ENCODE measurements at regions not wholly inside any gene's neighbourhood (a gene's known extent, or its start where the extent isn't known, plus 50 kb on each side); places are given as distances from the start of the nearest gene placed in this dataset.
A peak's percentile ranks its signal among the peaks of the same experiment; 100 is the strongest.

DNA sequence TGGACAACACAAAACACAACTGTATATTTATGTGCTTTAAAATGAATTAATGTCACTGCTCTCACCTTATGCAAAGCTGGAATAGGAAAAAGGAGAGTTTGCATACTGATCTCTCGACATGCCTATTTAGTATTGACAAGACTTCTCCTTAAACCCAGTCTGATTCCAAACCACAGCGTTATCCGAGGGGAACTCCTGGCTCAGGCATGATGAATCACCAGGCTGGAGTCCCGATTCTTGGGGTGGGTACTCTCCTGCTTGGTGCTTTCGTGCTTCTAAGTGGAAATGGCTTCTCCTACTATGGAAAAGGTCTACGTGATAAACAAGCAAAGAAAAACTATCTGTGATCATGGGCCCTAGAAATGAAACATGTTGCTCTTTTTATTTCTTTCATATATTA is 88.9 kb upstream of the SLC35G4 start:
- Histone ChIP-seq H3K36me3 (ENCODE audit: control insufficient read depth in 4 of 4, insufficient read depth in 4 of 4, low read length in 3 of 4) (no peaks in the 10 kb centered on the region), H3K27me3 (replicated peaks in 2 of 5; ENCODE audit: control insufficient read depth in 4 of 5, insufficient read depth in 5 of 5, low read length in 4 of 5) (peaks cover 0 to 4% (median 0%) of the 10 kb centered on the region in 5 experiments), H3K27ac (ENCODE audit: insufficient read depth in 1 of 2, low read depth in 1 of 2, low read length in 2 of 2, poor library complexity in 1 of 2, severe bottlenecking in 2 of 2) (no peak overlapping the region), H3K4me1 (ENCODE audit: control extremely low read depth in 1 of 4, control insufficient read depth in 4 of 4, insufficient read depth in 4 of 4, low read length in 3 of 4) (no peaks in the 10 kb centered on the region), H3K4me3 (ENCODE audit: control insufficient read depth in 1 of 7, extremely low read depth in 1 of 7, insufficient read depth in 4 of 7, low read depth in 2 of 7, low read length in 6 of 7) (no peak overlapping the region), H3K9me3 (ENCODE audit: control extremely low read depth in 1 of 5, control insufficient read depth in 4 of 5, insufficient read depth in 2 of 5, low read depth in 1 of 5, low read length in 4 of 5) (no peaks in the 10 kb centered on the region)
- no peak for DNase-seq
- WGBS (ENCODE audit: insufficient coverage), result 91% methylated on average over 6 of the region's 6 CpGs
- ChIA-PET CTCF (interaction anchor here (1.0 kb wide), 1 partner anchor 9 kb away, joined by 3 read pairs; no protein-coding TSS in a partner anchor), POLR2A (no interaction called here)

DNA sequence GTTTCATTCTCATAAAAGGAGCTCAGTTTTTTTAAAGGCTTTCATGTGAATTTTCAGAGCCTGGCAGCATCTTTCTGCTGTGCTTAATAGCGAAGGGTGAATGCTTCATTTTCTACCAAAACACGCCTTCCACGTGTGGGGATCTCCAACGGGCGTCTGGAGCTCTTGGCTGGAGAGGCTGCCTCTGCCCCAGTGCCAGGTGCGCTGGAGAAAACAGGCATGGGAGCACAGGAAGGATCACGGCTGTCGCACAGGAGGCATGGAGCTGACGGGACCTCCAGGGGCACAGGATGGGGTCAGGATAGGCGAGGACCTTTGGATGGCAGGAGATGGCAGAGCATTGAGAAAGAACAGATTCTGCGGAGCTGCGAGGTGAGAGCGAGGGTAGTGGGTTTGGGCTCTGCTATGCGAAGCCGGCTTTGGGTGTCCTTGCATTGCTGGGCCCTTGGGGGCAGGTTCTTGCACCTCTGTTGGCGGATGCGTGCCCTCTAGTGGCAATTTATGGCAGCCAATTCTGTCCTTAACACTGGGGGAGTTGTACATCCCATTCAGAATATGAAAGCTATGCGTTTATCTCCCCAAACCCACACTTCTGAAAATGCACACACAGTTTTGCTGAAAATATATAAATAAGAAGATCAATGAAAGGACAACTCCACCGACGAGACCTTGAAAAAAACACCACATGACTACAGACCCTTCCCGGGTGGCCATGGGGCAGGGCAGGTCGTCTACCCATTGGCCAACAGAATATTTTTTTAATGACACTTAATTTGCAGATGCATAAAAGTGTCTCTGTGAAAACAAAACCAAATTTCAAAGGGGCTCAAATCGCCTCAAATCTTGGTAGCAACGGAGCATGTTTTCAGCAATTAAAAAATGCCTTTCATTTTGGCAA is 90.4 kb upstream of the SLC35G4 start:
- Histone ChIP-seq H3K9me3 (ENCODE audit: control extremely low read depth in 1 of 5, control insufficient read depth in 4 of 5, insufficient read depth in 2 of 5, low read depth in 1 of 5, low read length in 4 of 5) (no peaks in the 10 kb centered on the region), H3K4me1 (ENCODE audit: control extremely low read depth in 1 of 4, control insufficient read depth in 4 of 4, insufficient read depth in 4 of 4, low read length in 3 of 4) (no peaks in the 10 kb centered on the region), H3K27me3 (replicated peaks in 2 of 5; ENCODE audit: control insufficient read depth in 4 of 5, insufficient read depth in 5 of 5, low read length in 4 of 5) (peaks cover 0 to 5% (median 0%) of the 10 kb centered on the region in 5 experiments), H3K36me3 (ENCODE audit: control insufficient read depth in 4 of 4, insufficient read depth in 4 of 4, low read length in 3 of 4) (no peaks in the 10 kb centered on the region), H3K4me3 (ENCODE audit: control insufficient read depth in 1 of 7, extremely low read depth in 1 of 7, insufficient read depth in 4 of 7, low read depth in 2 of 7, low read length in 6 of 7) (no peak overlapping the region), H3K27ac (ENCODE audit: insufficient read depth in 1 of 2, low read depth in 1 of 2, low read length in 2 of 2, poor library complexity in 1 of 2, severe bottlenecking in 2 of 2) (no peak overlapping the region)
- 65% methylated on average over 15 of the region's 24 CpGs for WGBS (ENCODE audit: insufficient coverage)
- DNase-seq, result peak; percentile 61 to 80 (median 79)
- ChIA-PET CTCF (interaction anchor here (1.0 to 3.0 kb wide), 12 partner anchors 8 to 958 kb away, joined by 3 to 17 read pairs (median 4); no protein-coding TSS in a partner anchor), POLR2A (no interaction called here)

DNA sequence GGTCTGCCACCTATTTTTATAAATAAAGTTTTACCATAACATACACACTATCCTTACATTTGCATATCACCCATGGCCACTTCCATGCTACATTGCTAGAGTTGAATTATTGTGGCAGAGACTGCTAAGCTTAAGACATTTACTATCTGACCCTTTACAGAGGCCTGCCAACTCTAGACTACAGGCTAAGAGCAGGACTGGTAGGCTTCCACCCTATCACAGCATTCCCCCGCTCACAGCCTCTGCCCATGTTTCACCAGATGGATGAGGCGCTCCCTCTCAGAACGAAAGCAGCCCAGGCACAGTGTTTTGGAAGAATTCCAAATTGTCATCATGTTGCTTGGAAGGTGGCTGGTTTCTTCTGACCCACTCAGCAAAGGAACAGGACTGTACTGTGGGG is 91.7 kb upstream of the SLC35G4 start:
- Histone ChIP-seq H3K36me3 (ENCODE audit: control insufficient read depth in 4 of 4, insufficient read depth in 4 of 4, low read length in 3 of 4) (no peaks in the 10 kb centered on the region), H3K4me1 (ENCODE audit: control extremely low read depth in 1 of 4, control insufficient read depth in 4 of 4, insufficient read depth in 4 of 4, low read length in 3 of 4) (no peaks in the 10 kb centered on the region), H3K27me3 (replicated peaks in 2 of 5; ENCODE audit: control insufficient read depth in 4 of 5, insufficient read depth in 5 of 5, low read length in 4 of 5) (peaks cover 0 to 3% (median 0%) of the 10 kb centered on the region in 5 experiments), H3K27ac (ENCODE audit: insufficient read depth in 1 of 2, low read depth in 1 of 2, low read length in 2 of 2, poor library complexity in 1 of 2, severe bottlenecking in 2 of 2) (no peak overlapping the region), H3K4me3 (ENCODE audit: control insufficient read depth in 1 of 7, extremely low read depth in 1 of 7, insufficient read depth in 4 of 7, low read depth in 2 of 7, low read length in 6 of 7) (no peak overlapping the region), H3K9me3 (ENCODE audit: control extremely low read depth in 1 of 5, control insufficient read depth in 4 of 5, insufficient read depth in 2 of 5, low read depth in 1 of 5, low read length in 4 of 5) (no peaks in the 10 kb centered on the region)
- DNase-seq, result no peak
- 75% methylated on average over 2 of the region's 3 CpGs for WGBS (ENCODE audit: insufficient coverage)
- ChIA-PET POLR2A (no interaction called here), CTCF (interaction anchor here (1.3 to 3.0 kb wide), 3 partner anchors 8 to 207 kb away, joined by 4 to 17 read pairs (median 4); no protein-coding TSS in a partner anchor)

DNA sequence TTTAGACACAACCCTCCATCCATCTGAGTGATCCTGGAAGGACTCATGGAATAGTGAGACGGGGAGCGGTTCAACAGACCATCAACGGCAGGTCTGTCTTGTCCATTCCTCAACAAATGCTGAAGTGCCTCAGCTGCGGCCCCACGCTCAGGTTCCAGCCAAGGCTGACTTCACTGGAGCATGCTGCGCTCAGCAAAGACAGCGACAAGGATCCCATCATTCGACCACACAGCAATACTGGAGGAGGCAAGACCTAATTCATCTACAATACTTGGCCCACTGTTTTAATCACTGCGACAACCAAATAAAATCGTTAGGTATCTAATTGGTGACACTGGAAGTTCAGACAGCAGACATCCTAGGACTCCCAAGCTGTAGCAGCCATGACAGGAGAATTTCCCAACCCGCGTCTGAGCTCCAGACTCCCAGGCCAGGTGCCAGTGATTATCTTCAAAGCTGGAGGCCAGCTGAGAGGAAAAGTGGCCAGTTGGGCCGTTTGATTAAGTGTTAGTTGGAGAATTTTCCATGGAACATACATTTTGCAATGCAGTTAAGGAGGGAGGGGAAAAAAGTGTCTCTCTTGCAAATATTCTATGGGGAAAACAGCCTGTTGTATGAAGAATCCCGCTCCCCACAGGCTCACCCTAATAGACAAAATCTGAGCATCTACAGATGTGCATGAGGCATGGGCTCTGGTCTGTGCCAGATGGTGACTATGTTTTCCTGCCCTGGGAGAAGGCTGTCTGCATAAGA is 92.5 kb upstream of the SLC35G4 start:
- Histone ChIP-seq H3K27ac (ENCODE audit: insufficient read depth in 1 of 2, low read depth in 1 of 2, low read length in 2 of 2, poor library complexity in 1 of 2, severe bottlenecking in 2 of 2) (no peak overlapping the region), H3K9me3 (ENCODE audit: control extremely low read depth in 1 of 5, control insufficient read depth in 4 of 5, insufficient read depth in 2 of 5, low read depth in 1 of 5, low read length in 4 of 5) (no peaks in the 10 kb centered on the region), H3K4me3 (ENCODE audit: control insufficient read depth in 1 of 7, extremely low read depth in 1 of 7, insufficient read depth in 4 of 7, low read depth in 2 of 7, low read length in 6 of 7) (no peak overlapping the region), H3K36me3 (ENCODE audit: control insufficient read depth in 4 of 4, insufficient read depth in 4 of 4, low read length in 3 of 4) (no peaks in the 10 kb centered on the region), H3K27me3 (replicated peaks in 2 of 5; ENCODE audit: control insufficient read depth in 4 of 5, insufficient read depth in 5 of 5, low read length in 4 of 5) (peaks cover 0 to 3% (median 0%) of the 10 kb centered on the region in 5 experiments), H3K4me1 (ENCODE audit: control extremely low read depth in 1 of 4, control insufficient read depth in 4 of 4, insufficient read depth in 4 of 4, low read length in 3 of 4) (no peaks in the 10 kb centered on the region)
- WGBS (ENCODE audit: insufficient coverage), result 83% methylated on average over 13 of the region's 14 CpGs
- CTCF ChIA-PET, result interaction anchor here (3.0 kb wide), 1 partner anchor 206 kb away, joined by 17 read pairs; no protein-coding TSS in a partner anchor
- POLR2A ChIA-PET, result no interaction called here
- no peak for DNase-seq

DNA sequence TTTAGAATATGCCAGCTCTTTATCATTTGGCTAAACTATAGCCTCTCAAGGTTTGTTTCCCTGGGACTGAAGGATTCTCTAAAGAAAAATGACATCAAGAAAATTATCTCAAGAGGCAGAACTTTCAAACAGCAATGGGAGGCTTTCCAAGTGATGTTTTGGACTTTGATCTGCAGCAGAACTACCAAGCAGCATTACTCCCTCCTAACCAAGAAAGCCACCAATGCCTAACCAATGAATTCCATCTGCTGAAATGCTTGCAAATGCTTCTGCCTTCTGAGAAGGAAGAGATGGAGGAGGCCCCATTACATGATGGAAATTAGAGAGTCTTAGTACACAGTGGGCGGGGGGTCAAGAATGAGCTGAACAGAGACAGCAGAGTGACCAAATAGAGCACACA is 95.1 kb upstream of the SLC35G4 start:
- POLR2A ChIA-PET, result no interaction called here
- no peak overlapping the region for H3K4me3 ChIP-seq (ENCODE audit: control insufficient read depth in 1 of 7, extremely low read depth in 1 of 7, insufficient read depth in 4 of 7, low read depth in 2 of 7, low read length in 6 of 7)
- H3K9me3 ChIP-seq (ENCODE audit: control extremely low read depth in 1 of 5, control insufficient read depth in 4 of 5, insufficient read depth in 2 of 5, low read depth in 1 of 5, low read length in 4 of 5), result no peaks in the 10 kb centered on the region
- H3K27me3 ChIP-seq (replicated peaks in 2 of 5; ENCODE audit: control insufficient read depth in 4 of 5, insufficient read depth in 5 of 5, low read length in 4 of 5), result peaks cover 0 to 3% (median 0%) of the 10 kb centered on the region in 5 experiments
- no peak overlapping the region for H3K27ac ChIP-seq (ENCODE audit: insufficient read depth in 1 of 2, low read depth in 1 of 2, low read length in 2 of 2, poor library complexity in 1 of 2, severe bottlenecking in 2 of 2)
- H3K4me1 ChIP-seq (ENCODE audit: control extremely low read depth in 1 of 4, control insufficient read depth in 4 of 4, insufficient read depth in 4 of 4, low read length in 3 of 4), result no peaks in the 10 kb centered on the region
- no peaks in the 10 kb centered on the region for H3K36me3 ChIP-seq (ENCODE audit: control insufficient read depth in 4 of 4, insufficient read depth in 4 of 4, low read length in 3 of 4)
- DNase-seq, result no peak
- CTCF ChIA-PET, result no interaction called here
- WGBS (ENCODE audit: insufficient coverage), result 100% methylated on average over 1 of the region's 1 CpG

DNA sequence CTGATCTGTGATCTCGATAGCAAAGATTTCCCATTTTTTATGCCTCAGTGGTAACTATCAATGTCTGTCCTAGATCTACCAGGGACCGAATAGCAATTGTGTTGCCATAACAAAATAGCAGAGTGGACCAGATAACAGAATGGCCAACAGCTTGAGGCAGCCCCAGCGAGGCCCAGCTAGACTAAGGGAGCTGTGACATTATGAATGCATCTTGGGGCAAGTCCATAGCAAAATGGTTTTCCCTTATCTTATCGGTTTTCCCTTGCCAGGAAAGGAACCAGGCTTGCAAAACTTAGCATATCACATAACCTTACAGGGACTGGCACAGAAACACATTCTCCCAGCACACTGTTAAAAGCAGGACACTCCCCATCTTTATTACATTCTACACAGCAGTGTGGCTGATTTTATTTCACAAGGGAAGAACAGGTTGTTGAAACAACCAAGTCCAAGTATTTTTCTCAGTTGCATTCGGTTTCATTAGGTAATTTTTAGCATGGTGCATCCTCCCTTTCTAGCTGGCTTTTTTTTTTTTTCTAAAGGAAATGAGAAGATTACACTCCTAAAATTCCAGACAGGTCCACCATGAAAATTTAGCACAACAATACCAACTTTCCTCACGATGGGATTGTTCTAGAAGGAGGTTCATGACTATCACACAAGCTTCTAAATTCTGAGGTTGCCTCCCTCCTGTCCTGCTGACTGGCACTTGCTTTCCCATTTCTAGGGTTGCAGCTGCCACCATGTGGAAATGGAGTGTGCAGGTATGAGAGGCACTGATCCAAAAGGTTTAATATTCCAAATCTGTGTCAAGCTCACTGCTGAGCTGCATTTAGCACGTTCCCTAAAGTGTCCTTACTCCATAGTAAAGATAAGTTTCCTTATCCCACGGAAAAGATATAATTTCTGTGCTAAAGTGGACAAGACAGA is 97.0 kb upstream of the SLC35G4 start:
- Histone ChIP-seq H3K36me3 (ENCODE audit: control insufficient read depth in 4 of 4, insufficient read depth in 4 of 4, low read length in 3 of 4) (no peaks in the 10 kb centered on the region), H3K27ac (ENCODE audit: insufficient read depth in 1 of 2, low read depth in 1 of 2, low read length in 2 of 2, poor library complexity in 1 of 2, severe bottlenecking in 2 of 2) (no peak overlapping the region), H3K4me1 (ENCODE audit: control extremely low read depth in 1 of 4, control insufficient read depth in 4 of 4, insufficient read depth in 4 of 4, low read length in 3 of 4) (no peaks in the 10 kb centered on the region), H3K27me3 (replicated peaks in 2 of 5; ENCODE audit: control insufficient read depth in 4 of 5, insufficient read depth in 5 of 5, low read length in 4 of 5) (peaks cover 0 to 2% (median 0%) of the 10 kb centered on the region in 5 experiments), H3K9me3 (ENCODE audit: control extremely low read depth in 1 of 5, control insufficient read depth in 4 of 5, insufficient read depth in 2 of 5, low read depth in 1 of 5, low read length in 4 of 5) (no peaks in the 10 kb centered on the region), H3K4me3 (ENCODE audit: control insufficient read depth in 1 of 7, extremely low read depth in 1 of 7, insufficient read depth in 4 of 7, low read depth in 2 of 7, low read length in 6 of 7) (no peak overlapping the region)
- CTCF ChIA-PET, result interaction anchor here (1.2 kb wide), 1 partner anchor 7 kb away, joined by 3 read pairs; no protein-coding TSS in a partner anchor
- POLR2A ChIA-PET, result no interaction called here
- DNase-seq, result peak in 1 of 3 donors; percentile 1
- WGBS (ENCODE audit: insufficient coverage), result 92% methylated on average over 6 of the region's 8 CpGs
